Stimulated activated CD4-positive, alpha-beta T cell treated with anti-CD3 and anti-CD28 coated beads, Interleukin-15, amount 100 ng/mL, for 1 hour (primary cell): ENCODE measurements at regions not wholly inside any gene's neighbourhood (a gene's known extent, or its start where the extent isn't known, plus 50 kb on each side); places are given as distances from the start of the nearest gene placed in this dataset.

Source experiments
- DNase-seq, 2 donors: peaks; one replicate each; pipeline ENCODE4 v3.0.0-alpha.2; 2020; ENCODE audit warnings: low read depth in 1 of 2, low spot score in 1 of 2

DNA sequence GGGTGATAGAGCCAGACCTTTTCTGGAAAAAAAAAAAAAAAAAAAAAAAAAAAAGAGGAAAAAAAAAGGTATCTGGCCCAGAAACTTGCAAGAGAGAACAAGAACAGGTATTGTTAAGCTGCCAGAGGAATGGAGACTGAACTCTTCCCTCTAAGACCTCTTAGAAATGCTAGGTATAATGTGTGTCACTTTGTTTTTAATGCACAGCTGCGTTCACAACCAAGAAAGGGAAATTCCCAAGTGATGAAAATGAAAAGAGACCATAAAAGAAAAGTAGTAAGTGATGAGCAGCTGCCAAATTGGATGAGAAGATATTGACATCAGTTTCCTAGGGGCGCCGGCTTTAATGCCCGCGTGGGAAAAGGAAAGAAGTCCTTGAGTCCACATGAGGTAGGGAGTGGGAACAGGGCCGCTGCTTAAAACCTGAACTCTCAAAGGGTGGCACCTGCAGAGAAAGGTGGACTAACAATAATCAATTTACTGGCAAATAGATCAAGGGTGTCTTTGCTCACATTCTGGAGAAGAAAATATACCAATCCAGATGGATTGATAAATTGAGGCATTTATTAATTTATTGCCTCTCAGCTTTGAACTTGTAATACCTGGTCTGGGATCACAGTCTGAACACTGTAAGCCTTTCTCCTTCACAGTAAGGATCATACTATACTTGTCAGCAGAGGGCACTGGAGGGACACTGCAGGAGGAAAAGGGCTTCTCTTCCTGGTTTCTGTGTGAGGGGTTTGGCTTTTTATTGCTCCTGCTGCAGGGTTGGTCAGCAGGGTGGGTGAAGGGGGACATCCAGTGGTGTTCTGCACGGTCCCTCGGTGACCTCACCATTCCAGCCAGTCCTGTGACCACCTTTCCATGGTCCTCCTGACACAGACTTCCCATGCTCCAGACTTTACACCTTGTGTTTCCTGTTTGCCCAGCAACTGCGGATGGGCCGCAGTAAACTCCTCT is 131.6 kb downstream of the AQP9 start:
- DNase-seq = no peak

DNA sequence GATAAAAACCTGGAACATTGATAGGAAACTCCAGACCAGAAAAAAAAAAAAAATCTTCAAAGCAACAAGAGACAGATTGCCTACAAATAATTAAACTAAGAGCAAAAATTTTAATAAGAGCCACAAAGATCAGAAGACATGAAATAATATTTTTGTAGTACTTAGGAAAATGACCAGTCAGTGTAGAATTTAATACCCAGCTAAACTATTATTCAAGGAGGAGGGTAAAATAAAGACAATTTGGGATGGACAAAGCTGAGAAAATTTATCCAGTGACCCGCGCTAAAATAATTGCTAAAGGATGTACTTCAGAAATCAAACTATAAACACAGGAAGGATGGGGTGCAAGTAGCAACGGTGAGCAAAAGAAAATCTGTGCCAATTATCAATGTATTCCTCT is 133.2 kb downstream of the AQP9 start:
- DNase-seq = no peak

DNA sequence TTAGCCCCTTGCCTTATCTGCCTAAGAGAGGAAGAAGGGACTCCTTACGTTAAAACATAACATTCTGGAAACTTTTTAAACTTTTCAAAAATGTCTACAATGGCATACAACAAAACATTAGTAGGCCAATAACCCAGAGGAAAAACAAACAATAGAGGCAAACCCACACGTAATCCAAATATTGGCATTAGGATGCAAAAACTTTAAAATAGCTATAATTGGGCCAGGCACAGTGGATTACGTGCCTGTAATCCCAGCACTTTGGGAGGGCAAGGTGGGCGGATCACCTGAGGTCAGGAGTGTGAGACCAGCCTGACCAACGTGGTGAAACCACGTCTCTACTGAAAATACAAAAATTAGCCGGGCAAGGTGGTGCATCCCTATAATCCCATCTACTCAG is 134.9 kb downstream of the AQP9 start:
- no peak for DNase-seq

DNA sequence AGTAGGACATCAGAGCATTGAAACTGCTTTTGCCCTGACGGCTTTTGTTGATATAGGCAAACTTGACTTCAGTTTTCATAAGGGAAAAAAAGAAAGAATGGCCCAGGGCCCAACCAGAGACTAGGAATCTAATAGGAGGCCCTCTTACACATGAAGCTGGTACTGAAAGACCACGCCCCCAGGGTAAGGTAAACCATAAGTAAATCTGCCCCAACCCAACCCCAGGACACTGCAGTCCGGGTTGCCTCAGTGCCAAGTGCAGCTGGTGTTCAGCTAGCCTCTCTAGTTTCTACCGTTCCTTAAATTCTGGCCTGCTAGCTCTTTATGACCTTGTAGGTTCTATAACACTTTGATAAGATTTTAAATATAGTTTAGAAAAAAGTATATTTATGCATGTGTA is 136.7 kb downstream of the AQP9 start:
- DNase-seq = no peak

DNA sequence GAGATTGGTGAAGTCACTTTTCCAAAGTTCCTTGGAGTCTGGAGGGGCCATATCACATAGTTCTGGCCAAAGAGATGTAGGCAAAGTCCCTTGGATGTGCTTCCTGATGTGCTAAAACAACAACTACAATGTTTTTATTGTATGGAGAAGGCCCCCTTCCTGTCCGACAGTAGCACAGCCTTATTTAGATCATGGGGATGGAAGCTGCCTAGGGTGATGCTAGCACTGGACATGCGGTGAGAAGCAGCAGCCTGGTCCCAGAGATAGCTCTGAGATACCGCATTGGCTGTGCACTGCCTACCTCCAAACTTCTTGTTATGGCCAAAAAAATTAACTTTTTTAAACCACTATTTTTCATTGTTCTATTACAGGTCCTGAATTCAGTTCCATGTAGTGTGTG is 137.6 kb downstream of the AQP9 start:
- no peak for DNase-seq

DNA sequence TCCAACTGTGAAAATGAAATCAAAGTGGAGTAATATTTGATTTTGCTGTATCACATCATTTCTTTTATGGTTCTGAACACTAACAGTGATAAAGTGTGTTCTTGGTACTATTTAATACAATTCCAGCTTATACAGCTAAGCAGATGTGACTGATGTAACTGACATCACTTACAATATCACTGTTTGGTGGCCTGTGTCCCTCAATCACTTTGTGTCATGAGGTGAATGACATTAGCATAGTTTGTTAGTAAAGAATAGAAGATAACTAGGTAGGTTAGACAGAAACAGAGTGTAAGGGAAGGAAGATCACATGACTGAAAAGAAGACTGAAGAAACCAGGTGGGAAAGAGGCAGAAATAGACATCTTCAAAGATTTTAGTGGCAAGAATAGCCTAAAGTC is 138.7 kb downstream of the AQP9 start:
- no peak for DNase-seq

DNA sequence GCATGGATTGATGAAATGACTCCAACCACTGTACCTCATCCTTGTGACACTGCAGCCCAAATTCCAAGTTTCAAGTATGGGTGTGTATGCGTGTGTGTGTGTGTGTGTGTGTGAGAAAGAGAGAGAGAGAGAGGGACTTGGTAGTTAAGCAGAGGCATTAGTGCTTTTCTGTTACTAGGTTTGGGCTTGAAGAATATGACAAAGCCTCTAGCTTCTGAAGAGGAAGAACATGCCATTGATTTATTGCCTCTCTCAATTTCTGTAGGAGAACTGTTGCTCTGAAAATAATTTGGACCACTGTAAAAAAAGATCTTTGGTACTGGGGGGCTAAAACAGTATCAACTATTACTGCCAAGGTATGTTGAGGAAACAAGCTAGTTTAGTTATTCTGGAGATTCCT is 139.2 kb downstream of the AQP9 start:
- DNase-seq = no peak

DNA sequence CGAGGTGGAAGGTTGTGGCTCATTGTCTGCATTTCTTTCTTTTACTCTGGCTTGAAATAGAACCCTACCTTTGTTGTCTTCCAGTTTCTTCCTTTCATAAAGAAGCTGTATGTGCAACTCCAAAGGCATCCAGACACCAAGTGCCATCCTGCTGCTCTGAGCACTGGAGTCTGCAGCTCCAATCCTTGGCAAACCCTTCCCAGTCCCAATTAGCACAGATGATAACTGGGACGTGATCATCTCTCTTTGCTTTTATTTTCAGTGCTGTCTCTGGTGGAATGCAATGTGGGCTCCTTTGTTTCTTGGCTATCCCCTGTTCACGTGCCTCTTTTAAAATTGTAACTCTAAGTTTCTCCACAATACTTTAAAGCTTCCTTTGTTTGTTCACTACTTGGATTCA is 140.9 kb downstream of the AQP9 start:
- no peak for DNase-seq

DNA sequence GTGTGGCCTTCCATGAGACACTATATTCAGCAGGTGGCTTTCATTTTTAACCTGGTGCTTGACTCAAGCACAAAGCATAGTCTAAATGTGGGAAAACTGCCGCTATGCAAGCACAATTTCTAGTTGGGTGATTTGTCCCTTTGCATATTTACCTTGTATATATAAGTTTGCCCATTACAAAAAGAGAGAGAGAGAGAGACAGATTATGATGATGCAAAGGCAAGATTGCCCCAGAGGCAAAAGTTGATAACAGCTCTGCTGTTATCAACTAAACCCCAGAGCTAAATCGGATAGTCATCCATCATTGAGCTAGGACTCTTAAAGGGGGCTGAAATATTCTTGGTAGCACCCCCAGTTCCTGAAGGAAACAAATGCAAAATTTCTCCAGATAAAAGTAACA is 141.5 kb downstream of the AQP9 start:
- no peak for DNase-seq

DNA sequence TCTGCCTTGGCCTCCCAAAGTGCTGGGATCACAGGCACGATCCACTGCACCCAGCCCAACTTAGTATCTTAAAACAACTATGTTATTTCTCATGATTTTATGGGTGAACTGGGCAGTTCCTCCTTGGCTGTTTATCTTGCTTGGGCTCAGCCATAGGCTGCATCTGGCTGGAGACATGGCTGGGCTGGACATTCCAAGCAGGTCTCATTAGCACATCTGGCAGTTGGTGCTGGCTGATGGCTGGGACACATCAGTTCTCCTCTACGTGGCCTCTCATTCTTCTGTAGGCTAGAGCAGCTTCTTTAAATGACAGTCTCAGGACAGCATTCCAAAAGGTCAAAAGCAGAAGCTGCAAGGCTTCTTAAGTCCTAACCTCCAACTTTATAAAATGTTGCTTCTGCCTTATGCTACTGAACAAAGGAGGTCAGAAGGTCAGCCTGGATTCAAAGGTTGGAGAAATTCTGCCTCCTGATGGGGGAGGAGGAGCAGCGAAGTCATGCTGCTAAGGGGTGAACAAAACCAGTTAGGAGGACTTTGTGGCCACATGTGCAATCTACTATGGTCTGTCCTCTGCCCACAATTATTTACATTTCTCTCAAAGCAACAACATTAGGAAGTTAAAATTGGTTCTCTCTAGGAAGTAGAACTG is 144.0 kb downstream of the AQP9 start:
- DNase-seq = no peak

DNA sequence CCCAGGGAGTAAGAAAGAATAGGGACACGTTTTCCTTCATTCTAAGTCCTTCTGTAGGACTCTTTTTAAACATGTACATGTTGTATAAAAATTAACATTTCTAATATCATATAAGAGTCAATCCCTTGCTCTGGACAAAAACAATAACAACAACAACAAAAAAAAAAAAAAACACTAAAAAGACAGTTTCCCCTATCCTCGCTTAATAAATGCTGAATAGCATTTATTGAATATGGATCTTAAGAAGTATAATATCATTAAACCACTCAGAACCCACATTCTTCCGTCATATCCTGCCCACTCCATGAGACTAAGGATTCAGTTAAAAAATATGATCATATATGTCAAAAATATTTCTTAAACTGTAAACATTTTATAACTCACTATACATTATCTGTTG is 145.1 kb downstream of the AQP9 start:
- DNase-seq = no peak

DNA sequence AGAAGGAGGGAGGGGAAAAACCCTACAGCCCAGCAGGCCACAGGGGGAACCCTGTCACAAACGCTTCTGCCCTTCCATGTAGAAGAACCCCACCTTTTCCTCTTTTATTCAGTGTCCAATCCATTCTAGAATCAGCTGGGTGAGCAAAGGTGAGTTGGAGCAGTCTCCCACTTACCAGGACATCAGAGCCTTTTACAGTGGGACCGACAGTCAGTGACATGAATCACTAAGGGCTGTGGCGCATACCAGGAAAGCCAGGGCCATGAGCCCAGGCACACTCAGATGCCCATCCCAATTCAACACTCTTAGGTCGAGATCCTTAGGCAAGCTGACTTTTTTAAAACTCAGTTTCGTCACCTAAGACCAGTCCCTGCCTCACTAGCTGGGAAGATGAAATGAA is 146.1 kb downstream of the AQP9 start:
- no peak for DNase-seq

DNA sequence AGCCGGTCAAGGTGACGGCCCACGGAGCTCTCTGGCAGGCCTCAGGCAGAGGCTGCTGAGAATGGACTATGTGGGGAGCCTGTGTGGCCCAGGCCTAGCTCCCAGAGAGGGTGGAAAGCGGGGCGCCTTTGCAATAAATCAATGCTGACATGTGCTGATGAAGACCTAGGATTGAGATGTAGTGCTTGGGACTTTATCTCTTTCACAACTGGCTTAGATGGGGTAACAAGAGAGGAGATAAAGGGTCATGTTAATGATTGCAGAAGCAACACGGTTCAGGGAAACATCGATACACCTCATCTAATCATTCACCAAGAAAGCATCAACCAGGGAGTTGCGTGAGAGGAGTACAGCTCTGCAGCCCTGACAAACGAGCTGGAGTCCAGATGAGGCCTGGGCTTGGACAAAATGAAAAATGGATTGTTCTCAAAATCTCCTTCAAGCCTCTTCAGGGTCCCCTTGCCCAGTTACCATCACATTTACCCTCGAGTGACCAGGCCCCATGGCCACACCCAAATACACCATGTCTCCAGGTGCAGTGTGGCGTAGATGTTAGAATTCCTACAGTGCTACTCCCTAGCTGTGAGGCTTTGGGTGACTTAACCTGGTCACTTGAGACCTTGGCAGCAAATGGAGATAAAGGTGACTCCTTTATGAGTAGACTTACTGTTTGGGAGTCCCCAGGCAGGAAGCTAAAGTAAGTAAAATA is 146.4 kb upstream of the LIPC start:
- no peak for DNase-seq

DNA sequence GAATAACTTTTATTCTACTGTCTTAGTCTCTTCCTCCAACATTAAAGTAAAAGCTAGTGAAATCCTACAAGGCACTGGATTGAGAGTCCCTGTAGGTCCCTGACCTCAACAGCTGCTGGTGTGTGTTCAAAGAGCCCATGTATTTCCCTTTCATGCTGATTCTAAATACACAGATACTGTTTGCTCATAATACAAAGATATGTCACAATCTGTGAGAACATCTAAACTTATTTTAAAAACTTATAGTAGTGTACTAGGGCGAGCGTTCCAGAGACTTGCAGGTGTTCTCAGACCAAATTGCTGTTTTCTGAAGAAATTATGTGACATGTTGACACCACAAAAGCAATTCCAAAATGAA is 145.9 kb upstream of the LIPC start:
- DNase-seq = no peak

DNA sequence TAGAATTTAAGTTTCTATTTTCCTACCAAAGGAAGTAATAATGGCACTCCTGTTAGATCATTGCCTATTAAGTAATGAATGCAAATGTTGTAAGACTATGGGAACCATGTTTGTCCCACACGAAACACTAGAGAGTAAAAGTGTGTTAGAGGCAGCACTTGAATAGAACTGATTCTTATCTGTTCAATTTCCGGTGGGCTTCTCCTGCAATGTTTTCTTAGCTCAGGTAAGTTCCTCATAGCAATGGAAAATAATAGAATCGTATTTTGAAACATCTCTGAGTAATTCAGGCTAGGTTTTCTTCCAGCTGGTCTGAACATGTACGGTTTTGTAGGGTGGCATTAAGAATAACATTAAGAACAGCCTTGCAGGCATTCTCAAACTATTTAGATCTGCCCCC is 145.3 kb upstream of the LIPC start:
- no peak for DNase-seq

DNA sequence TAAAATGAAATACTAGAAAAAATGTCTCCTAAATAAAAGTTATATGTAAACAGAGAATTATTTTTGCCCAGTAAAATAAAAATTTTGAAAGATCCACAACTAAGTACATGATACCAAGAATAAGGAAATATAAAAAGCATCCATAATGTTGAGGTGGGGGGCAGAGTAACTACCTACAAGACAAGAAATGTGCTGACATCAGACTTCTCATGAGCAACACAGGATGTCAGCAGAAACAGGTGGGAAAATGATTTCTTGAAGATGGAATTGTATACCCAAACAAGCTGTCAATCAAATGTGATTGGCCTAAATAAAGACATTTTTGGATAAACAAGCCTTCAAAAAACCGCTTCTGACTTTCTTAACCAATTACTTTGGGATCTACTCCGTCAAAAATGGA is 143.9 kb upstream of the LIPC start:
- DNase-seq = no peak

DNA sequence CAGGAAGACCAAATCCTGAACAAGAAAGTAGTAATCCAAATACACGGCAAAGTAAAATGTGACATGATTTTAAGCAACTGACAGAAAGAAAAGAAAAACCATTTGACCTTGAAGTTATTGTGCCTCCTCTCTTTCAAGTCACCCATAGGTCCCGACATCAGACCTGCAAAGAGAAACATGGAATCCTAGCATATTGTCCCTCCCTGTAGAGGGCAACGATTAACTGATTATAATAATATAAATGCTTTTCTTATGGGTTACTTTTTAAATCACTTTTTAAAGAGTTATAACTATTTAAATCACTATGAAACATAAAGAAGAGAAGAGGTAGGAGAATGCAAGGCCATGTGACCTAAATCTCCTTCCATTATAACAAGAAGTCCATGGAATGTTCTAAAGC is 143.2 kb upstream of the LIPC start:
- no peak for DNase-seq

DNA sequence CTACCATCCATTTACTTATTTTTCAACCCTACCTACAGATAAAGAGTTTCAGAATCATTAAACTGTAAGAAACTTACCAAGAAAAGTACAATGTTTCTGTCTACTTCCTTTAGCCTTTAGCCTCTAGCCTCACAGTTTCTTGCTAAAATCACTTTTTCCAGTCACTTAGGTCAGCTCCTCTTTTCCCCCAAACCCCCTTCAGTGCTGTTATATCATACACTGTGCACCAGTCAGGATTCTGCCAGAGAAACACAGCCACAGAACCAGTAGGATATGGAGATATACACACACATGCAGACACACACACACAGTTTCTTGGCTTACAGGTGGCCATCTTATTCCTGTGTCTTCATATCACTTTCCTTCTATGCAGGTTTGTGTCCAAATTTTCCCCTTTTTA is 139.9 kb upstream of the LIPC start:
- no peak for DNase-seq

DNA sequence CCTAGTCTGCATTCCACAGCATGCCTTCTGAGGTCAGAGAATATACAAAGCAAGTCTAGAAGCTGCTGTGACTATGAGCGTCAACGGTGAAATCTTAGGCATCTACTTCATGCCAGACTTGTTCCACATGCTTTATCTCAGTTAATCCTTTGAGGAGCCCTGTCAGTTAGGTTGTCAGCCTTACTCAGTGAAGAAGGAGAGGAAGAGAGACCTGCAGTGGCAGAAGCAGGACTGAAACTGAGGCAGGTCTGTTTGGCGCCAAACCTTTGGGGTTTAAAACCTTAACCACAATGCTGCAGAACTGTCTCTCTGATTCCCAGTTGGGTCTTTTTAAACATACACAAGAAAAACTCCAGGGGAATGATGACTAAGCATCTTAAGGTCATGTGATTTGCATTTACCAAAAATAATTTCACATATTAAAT is 139.0 kb upstream of the LIPC start:
- DNase-seq = no peak

DNA sequence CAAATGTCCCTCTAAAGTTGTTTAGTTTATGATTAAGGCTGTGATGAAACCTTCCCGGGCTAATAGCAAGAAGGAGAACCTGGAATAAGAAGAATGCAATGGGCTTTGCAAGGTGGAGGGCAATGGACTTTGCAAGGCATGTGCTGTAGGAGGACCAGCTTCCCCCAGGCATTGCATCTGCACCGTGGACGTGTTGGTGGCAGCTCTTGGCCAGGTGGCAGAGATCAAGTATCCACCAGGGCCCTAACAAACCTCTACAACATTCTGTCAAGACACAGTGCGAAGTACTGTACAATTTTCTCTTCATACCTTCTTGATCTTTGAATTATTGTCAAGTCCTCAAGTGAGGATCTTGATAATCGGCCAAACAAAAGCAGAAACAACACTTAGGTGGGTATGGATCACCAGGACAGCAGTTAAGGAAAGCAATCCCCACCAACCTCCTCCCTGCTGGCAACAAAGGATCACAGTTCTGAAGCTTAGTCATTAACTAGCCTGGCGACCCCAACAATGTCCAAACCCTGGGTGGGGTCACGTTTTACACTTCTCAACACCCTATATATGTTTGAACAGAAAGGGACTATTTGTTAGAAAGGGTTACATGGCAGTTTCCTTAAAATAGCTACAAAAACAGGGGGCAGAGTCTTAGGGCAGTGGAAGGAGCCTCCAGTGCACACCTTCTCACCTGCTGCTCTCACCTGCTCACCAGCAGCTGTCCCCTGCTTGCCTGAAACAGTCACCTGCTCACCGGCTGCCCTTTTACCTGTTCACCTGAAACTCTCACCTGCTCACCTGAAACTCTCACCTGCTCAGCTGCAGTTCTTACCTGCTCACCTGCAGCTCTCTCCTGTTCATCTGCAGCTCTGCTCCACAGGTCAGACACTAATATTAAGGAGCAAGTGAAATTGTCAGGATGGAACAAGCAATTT is 137.9 kb upstream of the LIPC start:
- DNase-seq = no peak

DNA sequence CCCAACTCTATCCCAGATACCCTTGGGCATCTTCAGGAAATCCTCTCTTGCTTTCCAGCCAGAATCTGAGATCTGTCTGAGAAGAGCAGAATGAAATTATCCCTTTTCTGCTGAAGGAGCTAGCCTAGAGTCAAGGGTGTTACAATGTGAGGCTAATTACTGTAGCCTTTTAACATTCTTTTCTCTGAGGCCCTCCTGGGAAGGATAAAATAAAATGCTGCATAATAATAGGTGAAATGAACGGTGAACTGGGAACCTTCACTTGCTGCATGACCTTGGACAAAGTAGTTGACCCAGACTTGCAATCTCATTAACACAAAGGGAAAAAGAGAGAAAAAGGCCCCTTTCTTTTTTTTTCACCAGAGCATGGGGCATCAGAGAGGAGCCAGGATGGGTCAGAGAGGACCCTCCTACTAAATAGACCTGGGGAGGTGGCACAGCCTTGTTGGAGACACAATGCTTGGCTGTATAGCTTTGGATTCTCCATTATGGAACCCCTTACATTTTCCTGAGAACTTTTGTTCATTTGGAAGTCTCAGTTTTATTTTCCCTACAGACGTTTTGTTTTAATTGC is 137.0 kb upstream of the LIPC start:
- no peak for DNase-seq
